DND-41 (cell line): ENCODE measurements at regions not wholly inside any gene's neighbourhood (a gene's known extent, or its start where the extent isn't known, plus 50 kb on each side); places are given as distances from the start of the nearest gene placed in this dataset.

ENCODE experiments used
- ATAC-seq: fragments of 200-7000 bp; cut with Tn5 transposase; 3 replicates; pipeline ENCODE4 v1.9.1; 2021; ENCODE audit warnings: low read depth; ENCODE audit not compliant: insufficient read depth
- DNase-seq: peaks from one replicate; pipeline ENCODE4 v3.0.0-alpha.2; 2020
- H2AFZ ChIP-seq: 2 replicates; pipeline ENCODE4 v1.6.0; 2012; ENCODE audit warnings: low read depth, low read length
- H3K27ac ChIP-seq: 2 replicates; pipeline ENCODE4 v1.5.1; 2012; ENCODE audit warnings: low read length, inconsistent platforms
- H3K27me3 ChIP-seq: fragments of 200-600 bp; sonication (generic); 2 replicates; pipeline ENCODE4 v1.6.0; 2012; ENCODE audit warnings: low read length, mild to moderate bottlenecking, inconsistent platforms; ENCODE audit not compliant: insufficient read depth, poor library complexity
- H3K36me3 ChIP-seq: 2 replicates; pipeline ENCODE4 v1.5.1; 2012; ENCODE audit warnings: low read length, inconsistent platforms; ENCODE audit not compliant: insufficient read depth
- H3K4me1 ChIP-seq: 2 replicates; pipeline ENCODE4 v1.5.1; 2012; ENCODE audit warnings: mild to moderate bottlenecking, low read length; ENCODE audit not compliant: insufficient read depth
- H3K4me2 ChIP-seq: 2 replicates; pipeline ENCODE4 v1.6.0; 2012; ENCODE audit warnings: mild to moderate bottlenecking, moderate library complexity, low read length, inconsistent platforms; ENCODE audit not compliant: insufficient read depth
- H3K4me3 ChIP-seq, 2 experiments: fragments of 200-600 bp in 1 of 2; shearing (Covaris generic) in 1 of 2; 2 replicates each; pipeline ENCODE4 v1.5.1; 2012 to 2016; ENCODE audit warnings: inconsistent platforms in 2 of 2, low read length in 2 of 2, mild to moderate bottlenecking in 2 of 2, low read depth in 1 of 2, moderate library complexity in 1 of 2
- H3K79me2 ChIP-seq: 2 replicates; pipeline ENCODE4 v1.6.0; 2012; ENCODE audit warnings: low read length, inconsistent platforms; ENCODE audit not compliant: insufficient read depth
- H3K9ac ChIP-seq: 2 replicates; pipeline ENCODE4 v1.6.0; 2012; ENCODE audit warnings: low read depth, mild to moderate bottlenecking, inconsistent platforms, low read length, moderate library complexity
- H3K9me3 ChIP-seq: 2 replicates; pipeline ENCODE4 v1.5.1; 2012; ENCODE audit warnings: low read length, moderate library complexity, mild to moderate bottlenecking, inconsistent platforms; ENCODE audit not compliant: insufficient read depth, severe bottlenecking
- H4K20me1 ChIP-seq: 2 replicates; pipeline ENCODE4 v1.6.0; 2012; ENCODE audit warnings: low read length; ENCODE audit not compliant: insufficient read depth
- EZH2 ChIP-seq: IDR thresholded peaks from 3 replicates; pipeline ENCODE4 v1.6.1; 2012; ENCODE audit warnings: borderline replicate concordance, low read depth, mild to moderate bottlenecking, moderate library complexity, low read length, inconsistent platforms; ENCODE audit not compliant: severe bottlenecking
- TF ChIP-seq, protein P1 (sequence below): IDR thresholded peaks from 2 replicates; pipeline ENCODE4 v1.5.1; 2012; ENCODE audit warnings: borderline replicate concordance, low read length, moderate library complexity, mild to moderate bottlenecking; ENCODE audit not compliant: poor library complexity, severe bottlenecking; ENCODE audit errors: extremely low read depth

DNA sequence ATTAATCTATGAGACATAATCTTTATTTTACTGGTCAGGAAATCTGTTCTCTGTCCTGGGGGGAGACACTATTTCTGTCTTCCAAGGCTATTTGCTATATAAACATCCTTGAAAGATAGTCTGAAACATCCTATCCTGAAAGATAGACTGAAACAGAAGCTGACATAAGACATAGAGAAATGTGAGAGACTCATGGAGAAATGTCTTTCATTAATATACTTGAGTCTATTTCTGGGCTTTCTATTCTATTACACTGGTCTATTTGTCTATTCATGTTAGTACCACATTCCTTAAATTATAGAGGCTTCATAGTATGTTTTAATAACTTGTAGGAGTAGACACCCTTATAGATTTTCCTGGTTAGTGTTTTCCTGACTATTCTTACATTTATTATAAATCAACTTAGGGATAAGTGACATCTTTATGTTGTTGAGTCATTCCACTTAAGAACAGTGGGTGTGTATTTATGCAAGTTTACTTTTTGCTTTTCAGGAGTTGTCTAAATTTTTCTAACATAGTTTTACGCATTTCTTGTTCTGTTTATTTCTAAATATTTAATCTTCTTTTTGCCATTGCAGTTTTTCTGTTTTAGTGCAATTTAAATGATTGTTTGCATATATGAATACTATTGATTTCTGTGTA, 244.9 kb upstream of the ZSWIM2 start:
- no peak for TF ChIP-seq EZH2
- TF ChIP-seq, protein P1, sequence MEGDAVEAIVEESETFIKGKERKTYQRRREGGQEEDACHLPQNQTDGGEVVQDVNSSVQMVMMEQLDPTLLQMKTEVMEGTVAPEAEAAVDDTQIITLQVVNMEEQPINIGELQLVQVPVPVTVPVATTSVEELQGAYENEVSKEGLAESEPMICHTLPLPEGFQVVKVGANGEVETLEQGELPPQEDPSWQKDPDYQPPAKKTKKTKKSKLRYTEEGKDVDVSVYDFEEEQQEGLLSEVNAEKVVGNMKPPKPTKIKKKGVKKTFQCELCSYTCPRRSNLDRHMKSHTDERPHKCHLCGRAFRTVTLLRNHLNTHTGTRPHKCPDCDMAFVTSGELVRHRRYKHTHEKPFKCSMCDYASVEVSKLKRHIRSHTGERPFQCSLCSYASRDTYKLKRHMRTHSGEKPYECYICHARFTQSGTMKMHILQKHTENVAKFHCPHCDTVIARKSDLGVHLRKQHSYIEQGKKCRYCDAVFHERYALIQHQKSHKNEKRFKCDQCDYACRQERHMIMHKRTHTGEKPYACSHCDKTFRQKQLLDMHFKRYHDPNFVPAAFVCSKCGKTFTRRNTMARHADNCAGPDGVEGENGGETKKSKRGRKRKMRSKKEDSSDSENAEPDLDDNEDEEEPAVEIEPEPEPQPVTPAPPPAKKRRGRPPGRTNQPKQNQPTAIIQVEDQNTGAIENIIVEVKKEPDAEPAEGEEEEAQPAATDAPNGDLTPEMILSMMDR: no peak
- H3K36me3 ChIP-seq: no peaks in the 10 kb centered on the region
- no peaks in the 10 kb centered on the region for H3K9me3 ChIP-seq
- H3K4me1 ChIP-seq: no peaks in the 10 kb centered on the region
- H3K4me2 ChIP-seq: no peak overlapping the region
- H3K4me3 ChIP-seq: no peak overlapping the region
- H2AFZ ChIP-seq: no peak overlapping the region
- DNase-seq (no peak), ATAC-seq (no peak)
- no peaks in the 10 kb centered on the region for H3K79me2 ChIP-seq
- H3K27ac ChIP-seq: no peak overlapping the region
- no peaks in the 10 kb centered on the region for H3K27me3 ChIP-seq
- H4K20me1 ChIP-seq: no peaks in the 10 kb centered on the region
- H3K9ac ChIP-seq: no peak overlapping the region

DNA sequence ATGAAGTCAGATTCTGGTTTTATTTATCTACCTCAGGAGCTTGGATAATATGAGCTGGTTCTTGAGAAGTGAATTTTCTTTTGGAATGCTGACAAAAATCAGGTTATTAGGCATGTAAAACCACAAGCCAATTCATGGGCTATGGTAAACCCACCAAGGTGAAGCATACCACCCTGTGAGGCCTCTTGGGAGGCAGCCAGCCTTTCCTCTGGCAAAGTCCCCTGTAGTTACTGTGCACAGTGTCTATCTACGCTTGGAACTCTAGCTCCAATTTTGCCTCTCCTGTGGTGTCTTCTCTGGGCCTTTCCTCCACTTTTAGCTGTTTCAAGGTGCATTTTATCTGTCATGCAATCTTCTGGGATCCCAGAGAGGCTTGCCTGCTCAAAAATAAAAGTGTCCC, 242.7 kb upstream of the ZSWIM2 start:
- Histone ChIP-seq H3K9ac (no peak overlapping the region), H3K79me2 (no peaks in the 10 kb centered on the region), H3K4me1 (no peaks in the 10 kb centered on the region), H4K20me1 (no peaks in the 10 kb centered on the region), H3K36me3 (no peaks in the 10 kb centered on the region), H3K9me3 (no peaks in the 10 kb centered on the region), H2AFZ (no peak overlapping the region), H3K4me2 (no peak overlapping the region), H3K27ac (no peak overlapping the region), H3K27me3 (no peaks in the 10 kb centered on the region), H3K4me3 (no peak overlapping the region)
- ATAC-seq (no peak), DNase-seq (no peak)
- no peak for TF ChIP-seq EZH2
- TF ChIP-seq, protein P1: no peak

DNA sequence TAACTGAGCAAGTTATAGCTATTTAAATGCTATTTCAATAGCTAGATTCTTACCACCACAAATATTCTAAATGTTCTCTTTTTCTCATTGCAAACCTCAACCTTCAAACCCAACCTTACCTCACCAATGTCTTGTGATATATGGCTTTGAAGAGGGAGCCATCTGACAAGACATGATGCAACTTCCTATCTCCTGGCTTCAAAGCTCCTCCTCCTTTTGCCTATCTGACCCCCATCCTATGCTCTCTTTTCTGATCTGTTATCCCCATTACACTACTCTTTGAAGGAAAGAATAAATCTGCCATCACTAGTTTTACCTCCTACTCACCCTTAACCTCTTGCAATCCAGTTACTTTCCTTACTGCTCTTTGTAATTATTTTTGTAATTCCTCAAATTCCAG, 235.6 kb upstream of the ZSWIM2 start:
- Histone ChIP-seq H3K4me2 (no peak overlapping the region), H3K4me1 (no peaks in the 10 kb centered on the region), H3K27me3 (no peaks in the 10 kb centered on the region), H3K27ac (no peak overlapping the region), H4K20me1 (no peaks in the 10 kb centered on the region), H3K36me3 (no peaks in the 10 kb centered on the region), H3K9me3 (no peaks in the 10 kb centered on the region), H3K4me3 (no peak overlapping the region), H2AFZ (no peak overlapping the region), H3K9ac (no peak overlapping the region), H3K79me2 (no peaks in the 10 kb centered on the region)
- no peak for ATAC-seq
- TF ChIP-seq, protein P1: no peak
- no peak for TF ChIP-seq EZH2
- no peak for DNase-seq
